Non-pigmented ciliary epithelial cell (primary cell): ENCODE measurements at regions not wholly inside any gene's neighbourhood (a gene's known extent, or its start where the extent isn't known, plus 50 kb on each side); places are given as distances from the start of the nearest gene placed in this dataset.

Experiments used
- DNase-seq: peaks from one replicate; pipeline ENCODE4 v3.0.0-alpha.2; 2010; ENCODE audit warnings: low read depth

- DNase-seq = no peak
Measured at GRCh38 chr15:67892559-67893377, 52.9 kb upstream of the RNU6-1 start.

- no peak for DNase-seq
Measured at GRCh38 chr15:67895237-67895636, 55.4 kb upstream of the RNU6-1 start.

GRCh38 chr15:67897646-67898339 is 57.9 kb upstream of the RNU6-1 start:
- DNase-seq = no peak

- DNase-seq = no peak
Measured at GRCh38 chr15:67899596-67900283, 59.9 kb upstream of the RNU6-1 start.

DNA sequence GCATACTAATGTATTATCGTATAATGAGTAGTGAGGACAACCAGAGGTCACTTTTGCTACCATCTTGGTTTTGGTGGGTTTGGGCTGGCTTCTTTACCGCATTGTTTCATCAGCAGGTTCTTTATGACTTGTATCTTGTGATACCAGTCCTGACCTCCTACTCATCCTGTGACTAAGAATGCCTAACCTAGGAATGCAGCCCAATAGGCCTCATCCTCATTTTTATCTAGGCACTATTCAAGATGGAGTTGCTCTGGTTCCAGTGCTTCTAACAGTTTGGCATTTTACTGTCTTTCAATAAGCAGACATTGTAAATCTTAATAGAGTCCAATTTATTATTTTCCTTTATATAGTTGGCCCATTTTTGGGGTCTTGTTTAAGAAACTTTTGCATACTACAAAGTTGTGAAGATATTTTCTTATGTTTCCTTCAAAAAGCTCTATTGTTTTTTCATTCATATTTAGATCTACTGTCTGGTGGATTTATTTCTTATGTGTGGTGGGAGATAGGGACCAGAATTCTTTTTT is 60.8 kb upstream of the RNU6-1 start:
- DNase-seq = no peak

DNA sequence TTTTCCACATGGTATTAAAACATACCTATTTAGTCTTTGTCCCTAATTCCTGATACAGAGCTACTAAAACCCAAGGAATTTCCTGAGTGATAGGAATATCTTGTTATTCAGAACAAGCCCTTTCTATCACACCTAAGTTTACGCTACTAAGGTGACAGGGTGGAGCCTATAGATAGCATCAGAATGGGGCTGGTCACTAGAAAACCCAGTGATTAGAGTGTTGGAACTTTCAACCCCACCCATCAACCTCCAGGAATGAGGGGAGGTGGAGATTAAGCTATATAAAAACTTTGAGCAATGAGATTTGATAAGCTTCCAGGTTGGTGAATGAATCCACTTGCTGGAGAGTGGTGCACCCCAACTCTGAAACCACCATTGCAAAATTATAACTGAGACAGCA is 62.1 kb upstream of the RNU6-1 start:
- DNase-seq = no peak

DNA sequence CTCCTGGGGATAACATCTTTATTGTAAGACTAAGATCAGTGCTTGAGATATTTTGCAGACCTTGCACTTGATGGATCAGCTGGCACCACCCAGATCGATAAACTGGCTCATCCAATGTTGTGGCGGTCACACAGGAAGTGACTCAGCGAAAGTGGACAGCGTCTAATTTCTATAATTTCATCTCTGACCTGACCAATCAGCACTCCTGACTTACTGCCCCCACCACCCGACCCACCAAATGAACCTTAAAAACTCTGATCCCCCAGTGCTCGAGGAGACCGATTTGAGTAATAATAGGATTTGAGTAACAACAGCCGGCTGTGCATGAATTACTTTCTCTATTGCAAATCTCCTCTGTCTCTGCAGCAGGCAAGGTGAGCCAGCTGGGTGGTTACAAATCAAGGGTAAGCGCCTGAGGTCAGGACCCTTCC is 62.7 kb upstream of the RNU6-1 start:
- DNase-seq = no peak

DNA sequence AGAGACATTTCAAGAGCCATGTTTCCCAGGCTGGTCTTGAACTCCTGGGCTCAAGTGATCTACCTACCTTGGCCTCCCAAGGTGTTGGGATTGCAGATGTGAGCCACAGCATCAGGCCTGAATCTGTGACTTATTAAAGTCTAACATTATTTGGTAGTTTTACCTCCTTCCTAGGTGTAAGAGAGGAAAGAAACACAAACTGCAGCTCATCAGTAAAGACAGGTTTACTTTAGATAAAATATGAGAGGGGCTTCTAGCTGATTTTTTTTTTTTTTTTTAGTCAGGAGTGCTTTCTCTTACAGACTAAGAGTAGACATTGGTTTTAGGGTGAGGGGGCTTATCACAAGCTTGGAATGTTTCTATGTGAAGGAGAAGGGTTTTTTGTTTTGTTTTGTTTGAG is 63.9 kb upstream of the RNU6-1 start:
- DNase-seq = no peak

DNA sequence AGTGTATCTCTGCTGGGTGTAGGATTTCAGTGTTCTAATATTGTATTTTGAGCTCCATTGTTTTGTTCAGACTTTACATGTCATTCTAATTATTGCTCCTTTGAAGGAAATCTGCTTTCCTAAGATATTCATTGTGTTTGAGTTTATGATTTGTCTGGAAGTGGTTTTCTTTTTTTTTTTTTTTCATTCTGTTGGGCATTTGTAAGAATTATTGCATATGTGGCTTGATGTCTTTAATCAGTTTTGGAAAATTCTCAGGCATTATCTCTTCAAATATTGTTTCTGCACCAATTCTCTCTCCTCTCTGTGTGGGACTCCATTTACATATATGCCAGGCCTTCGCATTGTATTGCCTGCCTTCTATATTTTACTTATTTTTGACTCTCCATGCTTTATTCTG is 65.8 kb upstream of the RNU6-1 start:
- DNase-seq = no peak

DNA sequence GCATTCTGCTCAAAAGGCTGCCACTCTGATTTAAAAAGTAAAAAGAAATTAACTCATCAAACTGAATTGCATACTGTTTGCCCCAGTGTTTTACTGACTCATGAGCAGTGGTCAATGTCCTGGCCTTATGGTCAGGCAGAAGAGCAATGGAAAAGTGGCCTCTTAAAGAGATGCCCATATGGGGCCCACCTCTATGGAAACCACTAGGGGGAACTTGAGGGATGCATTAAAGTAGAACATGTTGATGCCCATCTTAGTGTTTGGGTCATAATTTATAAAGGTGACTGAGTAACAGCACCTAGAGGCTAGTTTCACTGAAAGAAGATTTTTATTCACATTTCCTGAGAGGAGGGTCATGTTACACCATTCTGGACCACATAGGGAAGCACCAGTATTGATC is 66.5 kb upstream of the RNU6-1 start:
- DNase-seq = no peak

- DNase-seq = no peak
Measured at GRCh38 chr15:67907184-67907723, 67.4 kb upstream of the RNU6-1 start.

DNA sequence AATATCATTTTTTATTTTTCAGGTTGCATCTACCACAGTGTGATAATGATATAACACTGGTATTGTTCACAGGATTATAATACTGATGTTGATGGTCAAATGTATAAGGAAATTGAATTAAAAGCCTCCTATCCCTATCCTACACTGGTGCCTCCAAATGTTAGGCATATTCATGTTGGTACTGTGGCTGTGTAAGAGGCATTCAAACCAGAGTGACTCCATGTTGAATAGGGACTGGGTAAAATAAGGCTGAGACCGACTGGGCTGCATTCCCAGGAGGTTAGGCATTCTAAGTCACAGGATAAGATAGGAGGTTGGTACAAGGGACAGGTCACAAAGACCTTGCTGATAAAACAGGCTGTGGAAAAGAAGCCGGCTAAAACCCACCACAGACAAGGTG is 68.9 kb upstream of the RNU6-1 start:
- no peak for DNase-seq

GRCh38 chr15:67911727-67912126 is 71.9 kb upstream of the RNU6-1 start:
- no peak for DNase-seq

- no peak for DNase-seq
Measured at GRCh38 chr15:67914028-67914427, 74.2 kb upstream of the RNU6-1 start.

DNA sequence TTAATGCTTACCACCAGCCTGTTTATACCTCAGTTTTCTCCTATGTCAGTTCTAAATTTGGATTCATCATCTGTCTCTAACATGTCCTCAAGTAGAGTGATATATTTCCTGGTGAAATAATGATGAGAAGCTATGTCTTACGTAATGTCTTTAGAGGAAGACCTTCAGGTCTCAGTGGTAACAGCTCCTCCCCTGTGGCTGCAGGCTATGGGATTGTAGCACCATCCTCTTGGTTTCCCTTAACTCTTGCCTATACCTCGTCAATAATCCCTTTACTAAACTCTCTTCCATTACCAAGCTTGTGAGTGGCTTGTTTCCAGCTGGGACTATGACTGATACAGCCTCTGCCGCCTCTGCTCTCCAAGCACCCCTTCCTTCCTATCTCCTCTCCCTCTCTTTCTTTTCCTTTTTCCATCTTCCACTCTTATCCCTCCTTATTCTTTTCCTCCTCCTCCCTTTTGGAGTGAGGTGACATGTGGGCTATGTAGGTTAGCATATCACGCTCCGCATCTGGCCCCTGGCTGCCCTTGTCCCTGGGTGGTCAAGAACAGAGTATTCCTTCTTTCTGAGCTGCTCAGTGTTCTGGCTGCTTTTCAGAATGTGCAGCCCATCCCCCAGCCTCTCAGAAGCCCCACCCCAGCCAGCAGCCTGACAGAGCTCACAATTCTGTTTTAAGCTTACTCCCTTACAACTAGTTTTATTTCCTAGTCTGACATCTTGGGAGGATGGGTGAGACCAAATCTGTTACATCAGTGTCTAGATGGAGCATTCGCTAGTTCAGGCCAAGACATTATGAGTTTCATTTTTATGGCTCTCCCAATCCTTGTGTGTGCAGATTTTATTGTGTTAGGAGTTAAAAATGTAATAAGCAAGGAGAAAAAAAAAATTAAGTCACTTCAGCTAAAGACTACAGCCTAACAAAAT is 75.0 kb upstream of the RNU6-1 start:
- no peak for DNase-seq

DNA sequence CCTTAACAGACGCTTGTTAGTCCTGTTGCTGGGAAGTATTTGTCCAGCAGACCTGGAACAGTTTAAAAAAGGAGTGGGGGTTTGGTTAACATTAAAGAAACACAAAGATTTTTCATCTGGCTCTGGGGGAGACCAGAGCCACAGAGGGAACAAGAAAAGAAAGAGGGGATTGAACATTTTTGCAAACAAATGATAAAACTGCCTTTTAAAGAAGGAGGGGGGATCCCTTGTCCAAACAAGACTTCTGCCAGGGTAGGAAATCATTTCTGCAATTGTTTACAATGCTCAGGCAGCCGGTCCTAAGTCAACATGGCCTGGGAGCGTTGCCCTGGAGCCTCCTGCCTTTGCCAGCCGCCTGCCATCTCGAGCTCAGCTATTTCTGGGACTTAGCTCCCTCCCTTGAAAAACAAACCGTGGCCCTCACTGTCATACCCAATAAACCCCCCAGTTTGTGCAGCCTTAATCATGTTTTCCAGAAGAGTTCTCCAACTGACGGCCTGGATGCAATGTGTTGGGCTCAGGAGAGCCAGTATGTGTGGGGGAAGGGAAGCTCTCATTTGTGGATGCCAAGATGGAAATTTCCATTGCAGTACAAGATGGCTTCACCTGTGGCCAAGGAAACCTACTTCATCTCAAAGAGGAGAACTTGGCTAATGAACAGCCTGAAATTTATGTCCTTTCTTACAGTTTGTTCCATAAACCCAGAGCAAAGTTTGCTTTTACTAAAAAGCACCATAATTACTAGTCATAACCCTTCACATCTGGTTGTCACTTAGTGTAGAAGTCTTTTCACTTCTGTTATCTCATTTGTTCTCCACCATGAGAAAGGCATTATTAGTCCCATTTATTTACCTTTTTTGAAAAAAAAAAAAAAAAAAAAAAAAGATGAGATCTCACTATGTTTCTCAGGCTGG is 75.9 kb upstream of the RNU6-1 start:
- no peak for DNase-seq

DNA sequence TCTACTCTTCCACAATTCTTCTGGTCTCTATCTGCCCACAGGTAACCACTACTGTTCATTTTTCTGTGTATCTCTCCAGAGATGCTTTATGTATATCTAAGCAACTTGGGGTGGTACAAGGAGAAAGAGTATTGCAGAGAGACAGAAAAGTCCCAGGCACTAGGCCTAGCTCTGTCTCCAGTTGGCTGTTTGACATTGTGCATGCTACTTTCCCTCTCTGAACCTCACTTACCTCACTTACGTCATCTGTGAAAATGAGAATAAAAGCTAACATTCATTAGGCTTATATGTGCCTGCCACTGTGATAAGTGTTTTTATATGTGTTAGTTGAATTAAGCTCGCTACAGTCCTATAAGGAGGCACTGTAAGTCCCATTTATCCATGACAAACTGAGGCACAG is 76.7 kb upstream of the RNU6-1 start:
- DNase-seq = no peak

- no peak for DNase-seq
Measured at GRCh38 chr15:67917037-67917436, 77.2 kb upstream of the RNU6-1 start.

DNA sequence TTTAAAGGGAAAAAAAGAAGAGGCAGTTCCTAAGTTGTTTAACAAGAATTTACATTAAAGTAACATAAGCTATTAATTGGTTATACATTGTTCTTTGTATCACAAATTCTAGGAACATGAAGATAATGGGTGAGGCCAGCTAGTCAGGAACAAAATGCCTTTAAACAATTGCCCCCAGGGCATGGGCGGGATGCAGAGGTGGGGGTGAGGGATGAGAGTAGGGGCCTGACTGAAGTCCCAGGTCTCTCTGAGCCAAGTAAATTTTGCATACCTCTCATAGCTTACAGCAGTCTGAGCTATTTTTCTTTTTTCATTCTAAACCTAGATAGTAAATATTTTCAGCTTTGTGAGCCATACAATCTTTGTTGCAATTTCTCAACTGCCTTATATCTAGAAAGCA is 77.8 kb upstream of the RNU6-1 start:
- no peak for DNase-seq

GRCh38 chr15:67918205-67918861 is 78.5 kb upstream of the RNU6-1 start:
- no peak for DNase-seq
